NB4 (cell line): ENCODE measurements at regions not wholly inside any gene's neighbourhood (a gene's known extent, or its start where the extent isn't known, plus 50 kb on each side); places are given as distances from the start of the nearest gene placed in this dataset.

ENCODE experiments used
- POLR2A ChIP-seq: IDR thresholded peaks from 2 replicates; pipeline ENCODE4 v1.6.1; 2011; ENCODE audit warnings: mild to moderate bottlenecking; ENCODE audit not compliant: insufficient read length; ENCODE audit errors: extremely low read depth
- TF ChIP-seq, protein P1 (sequence below): IDR thresholded peaks from one replicate; pipeline ENCODE4 v1.5.1; 2012; ENCODE audit warnings: low read depth, low read length

DNA sequence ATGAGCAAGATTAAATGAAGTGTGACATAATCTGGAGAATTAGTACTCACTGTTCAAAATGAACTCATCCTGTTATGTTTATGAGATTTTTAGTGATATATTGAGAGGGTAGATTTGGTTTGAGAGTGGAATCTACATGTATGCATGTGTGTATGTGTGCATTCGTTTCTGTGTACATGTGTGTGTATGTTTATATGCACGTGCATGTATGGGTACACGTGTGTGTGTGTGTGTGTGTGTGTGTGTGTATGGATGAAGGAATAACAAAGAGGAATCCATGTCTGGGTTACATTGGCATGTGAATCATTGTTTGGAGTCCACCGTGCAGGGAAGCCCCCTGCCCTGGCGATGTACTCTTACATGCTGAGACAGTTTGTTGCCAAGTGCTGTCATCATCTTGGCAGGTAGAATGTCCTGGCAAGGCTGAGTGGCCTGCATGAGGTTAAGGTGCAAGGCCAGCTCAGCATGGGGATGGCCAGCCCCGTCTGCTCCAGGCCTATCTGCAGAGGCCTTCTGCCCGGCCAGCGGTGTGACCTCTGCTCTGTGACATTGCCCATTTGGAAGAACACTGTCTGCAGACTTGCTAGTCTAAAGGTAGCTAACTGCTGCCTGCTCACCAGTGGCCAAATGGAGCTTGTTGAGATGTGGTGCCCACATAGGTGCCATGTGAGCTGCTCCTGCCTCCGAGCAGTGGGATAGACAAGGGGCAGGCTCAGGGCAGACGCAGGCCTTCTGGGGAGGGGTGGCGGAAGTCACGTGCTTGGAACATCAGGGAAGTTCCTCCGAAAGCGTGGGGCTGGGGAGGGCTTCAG lies 222.3 kb downstream of the TEX29 start:
- TF ChIP-seq POLR2A = no peak
- TF ChIP-seq, protein P1, sequence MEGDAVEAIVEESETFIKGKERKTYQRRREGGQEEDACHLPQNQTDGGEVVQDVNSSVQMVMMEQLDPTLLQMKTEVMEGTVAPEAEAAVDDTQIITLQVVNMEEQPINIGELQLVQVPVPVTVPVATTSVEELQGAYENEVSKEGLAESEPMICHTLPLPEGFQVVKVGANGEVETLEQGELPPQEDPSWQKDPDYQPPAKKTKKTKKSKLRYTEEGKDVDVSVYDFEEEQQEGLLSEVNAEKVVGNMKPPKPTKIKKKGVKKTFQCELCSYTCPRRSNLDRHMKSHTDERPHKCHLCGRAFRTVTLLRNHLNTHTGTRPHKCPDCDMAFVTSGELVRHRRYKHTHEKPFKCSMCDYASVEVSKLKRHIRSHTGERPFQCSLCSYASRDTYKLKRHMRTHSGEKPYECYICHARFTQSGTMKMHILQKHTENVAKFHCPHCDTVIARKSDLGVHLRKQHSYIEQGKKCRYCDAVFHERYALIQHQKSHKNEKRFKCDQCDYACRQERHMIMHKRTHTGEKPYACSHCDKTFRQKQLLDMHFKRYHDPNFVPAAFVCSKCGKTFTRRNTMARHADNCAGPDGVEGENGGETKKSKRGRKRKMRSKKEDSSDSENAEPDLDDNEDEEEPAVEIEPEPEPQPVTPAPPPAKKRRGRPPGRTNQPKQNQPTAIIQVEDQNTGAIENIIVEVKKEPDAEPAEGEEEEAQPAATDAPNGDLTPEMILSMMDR = no peak
